OCI-LY3 (cell line): ENCODE measurements at regions not wholly inside any gene's neighbourhood (a gene's known extent, or its start where the extent isn't known, plus 50 kb on each side); places are given as distances from the start of the nearest gene placed in this dataset.

Experiments
- EZH2phosphoT487 ChIP-seq: fragments of 200-600 bp; shearing (Covaris generic); IDR thresholded peaks from 2 replicates; pipeline ENCODE4 v1.6.1; 2018; ENCODE audit warnings: antibody characterized with exemption, mixed run types, low read depth
- TF ChIP-seq, protein P1 (sequence below): fragments of 200-600, 300-600 bp; sonication (generic); IDR thresholded peaks from 2 replicates; pipeline ENCODE4 v1.5.1; 2014; ENCODE audit warnings: antibody characterized with exemption, low read length, low read depth

DNA sequence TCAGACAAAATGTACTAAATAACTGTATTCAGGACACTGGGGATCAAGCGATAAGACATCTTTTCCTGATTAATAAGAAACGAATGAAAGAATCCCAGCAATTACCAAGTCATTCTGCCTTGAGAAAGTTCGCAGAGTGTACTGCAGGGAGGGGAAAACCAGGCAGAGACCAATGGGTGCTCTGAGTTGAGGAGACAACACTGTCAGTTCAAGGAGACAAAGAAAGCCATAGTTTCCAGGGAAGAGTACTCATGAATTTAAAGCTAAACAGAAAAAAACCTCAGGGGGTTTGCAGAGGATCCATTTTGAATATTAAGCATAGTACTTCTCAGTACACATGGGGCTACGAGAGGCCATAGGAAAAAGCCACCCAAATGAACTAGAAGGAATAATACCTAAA, 573.0 kb downstream of the KCTD8 start:
- TF ChIP-seq, protein P1, sequence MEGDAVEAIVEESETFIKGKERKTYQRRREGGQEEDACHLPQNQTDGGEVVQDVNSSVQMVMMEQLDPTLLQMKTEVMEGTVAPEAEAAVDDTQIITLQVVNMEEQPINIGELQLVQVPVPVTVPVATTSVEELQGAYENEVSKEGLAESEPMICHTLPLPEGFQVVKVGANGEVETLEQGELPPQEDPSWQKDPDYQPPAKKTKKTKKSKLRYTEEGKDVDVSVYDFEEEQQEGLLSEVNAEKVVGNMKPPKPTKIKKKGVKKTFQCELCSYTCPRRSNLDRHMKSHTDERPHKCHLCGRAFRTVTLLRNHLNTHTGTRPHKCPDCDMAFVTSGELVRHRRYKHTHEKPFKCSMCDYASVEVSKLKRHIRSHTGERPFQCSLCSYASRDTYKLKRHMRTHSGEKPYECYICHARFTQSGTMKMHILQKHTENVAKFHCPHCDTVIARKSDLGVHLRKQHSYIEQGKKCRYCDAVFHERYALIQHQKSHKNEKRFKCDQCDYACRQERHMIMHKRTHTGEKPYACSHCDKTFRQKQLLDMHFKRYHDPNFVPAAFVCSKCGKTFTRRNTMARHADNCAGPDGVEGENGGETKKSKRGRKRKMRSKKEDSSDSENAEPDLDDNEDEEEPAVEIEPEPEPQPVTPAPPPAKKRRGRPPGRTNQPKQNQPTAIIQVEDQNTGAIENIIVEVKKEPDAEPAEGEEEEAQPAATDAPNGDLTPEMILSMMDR: no peak
- no peak for TF ChIP-seq EZH2phosphoT487
